GM12864 (cell line): ENCODE measurements at regions not wholly inside any gene's neighbourhood (a gene's known extent, or its start where the extent isn't known, plus 50 kb on each side); places are given as distances from the start of the nearest gene placed in this dataset.
"Not testable (repeated sequence)": the region's sequence is repeated elsewhere in the genome, so short reads cannot be mapped to it uniquely, and the experiment has no call there.

Experiments used
- DNase-seq: peaks from one replicate; pipeline ENCODE4 v3.0.0-alpha.2; 2011; ENCODE audit warnings: low read depth
- H3K4me3 ChIP-seq: 2 replicates; pipeline ENCODE4 v1.5.1; 2011; ENCODE audit warnings: mild to moderate bottlenecking, low read depth, low read length, control low read depth
- CTCF ChIP-seq: IDR thresholded peaks from 2 replicates; pipeline ENCODE4 v1.5.1; 2011; ENCODE audit warnings: low read depth, mild to moderate bottlenecking, moderate library complexity, low read length, control low read depth, inconsistent platforms; ENCODE audit errors: missing control alignments

- no peak for DNase-seq
- no peak for TF ChIP-seq CTCF
- H3K4me3 ChIP-seq = no peak overlapping the region
These were observed 365.7 kb upstream of the TPM1 start for GRCh38 chr15:62676891-62677290.

GRCh38 chr15:62681939-62682896 lies 360.3 kb upstream of the TPM1 start:
- DNase-seq = no peak
- TF ChIP-seq CTCF = no peak
- H3K4me3 ChIP-seq = no peak overlapping the region

- H3K4me3 ChIP-seq, DNase-seq: not testable (repeated sequence)
These were observed 359.4 kb upstream of the TPM1 start for GRCh38 chr15:62683192-62683591.

GRCh38 chr15:62684123-62684808 lies 358.3 kb upstream of the TPM1 start:
- no peak for TF ChIP-seq CTCF
- DNase-seq = no peak
- no peak overlapping the region for H3K4me3 ChIP-seq

GRCh38 chr15:62691008-62691407 lies 351.5 kb upstream of the TPM1 start:
- no peak for DNase-seq
- no peak for TF ChIP-seq CTCF

GRCh38 chr15:62697636-62698035 lies 344.9 kb upstream of the TPM1 start:
- TF ChIP-seq CTCF = no peak
- no peak overlapping the region for H3K4me3 ChIP-seq
- no peak for DNase-seq

More at GRCh38 chr15:62691008-62691407, 351.5 kb upstream of the TPM1 start:
- H3K4me3 ChIP-seq = no peak overlapping the region

GRCh38 chr15:62698646-62699045 lies 343.9 kb upstream of the TPM1 start:
- H3K4me3 ChIP-seq = no peak overlapping the region
- DNase-seq = no peak
- TF ChIP-seq CTCF = no peak
